LNCaP clone FGC (cell line): ENCODE measurements at regions not wholly inside any gene's neighbourhood (a gene's known extent, or its start where the extent isn't known, plus 50 kb on each side); places are given as distances from the start of the nearest gene placed in this dataset.

Experiments
- DNase-seq: peaks from one replicate; pipeline ENCODE4 v3.0.0-alpha.2; 2011; ENCODE audit warnings: low read depth
- H3K4me3 ChIP-seq: 2 replicates; pipeline ENCODE4 v1.5.1; 2011; ENCODE audit warnings: mild to moderate bottlenecking, low read depth, low read length, control low read depth
- CTCF ChIP-seq: IDR thresholded peaks from 2 replicates; pipeline ENCODE4 v1.5.1; 2012; ENCODE audit warnings: mild to moderate bottlenecking; ENCODE audit not compliant: control insufficient read depth, insufficient read depth; ENCODE audit errors: extremely low read depth

- no peak for TF ChIP-seq CTCF
- no peak for DNase-seq
- H3K4me3 ChIP-seq = no peak overlapping the region
These were observed 382.5 kb downstream of the MATN1 start for GRCh38 chr1:30340934-30341333.

DNA sequence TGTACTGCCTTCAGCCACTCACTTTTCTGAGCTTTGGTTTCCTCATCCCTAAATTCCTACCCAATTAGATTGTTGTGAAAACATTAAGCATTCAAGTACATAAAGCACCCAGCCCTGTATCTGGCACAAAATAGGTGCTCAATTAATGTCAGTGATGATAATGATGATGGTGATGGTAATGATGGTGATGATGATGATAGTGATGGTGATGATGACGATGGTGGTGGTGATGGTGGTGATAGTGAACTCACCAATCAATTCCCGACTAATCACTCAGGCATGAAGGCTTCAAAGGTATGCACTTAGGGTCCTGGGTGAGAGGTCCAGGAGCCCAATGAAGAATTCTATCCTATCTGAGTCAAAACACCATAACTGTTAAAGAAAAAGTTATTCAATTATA lies 383.5 kb downstream of the MATN1 start:
- no peak for DNase-seq
- no peak for TF ChIP-seq CTCF
- H3K4me3 ChIP-seq = no peak overlapping the region

GRCh38 chr1:30338765-30339164 lies 384.6 kb downstream of the MATN1 start:
- DNase-seq = no peak
- TF ChIP-seq CTCF = no peak
- no peak overlapping the region for H3K4me3 ChIP-seq

- no peak for TF ChIP-seq CTCF
- DNase-seq = no peak
- H3K4me3 ChIP-seq = no peak overlapping the region
These were observed 386.1 kb downstream of the MATN1 start for GRCh38 chr1:30337324-30337620.

- no peak for DNase-seq
- H3K4me3 ChIP-seq = no peak overlapping the region
- TF ChIP-seq CTCF = no peak
These were observed 386.6 kb downstream of the MATN1 start for GRCh38 chr1:30336550-30337323.

- TF ChIP-seq CTCF = no peak
- H3K4me3 ChIP-seq = no peak overlapping the region
- no peak for DNase-seq
These were observed 387.4 kb downstream of the MATN1 start for GRCh38 chr1:30335997-30336390.

DNA sequence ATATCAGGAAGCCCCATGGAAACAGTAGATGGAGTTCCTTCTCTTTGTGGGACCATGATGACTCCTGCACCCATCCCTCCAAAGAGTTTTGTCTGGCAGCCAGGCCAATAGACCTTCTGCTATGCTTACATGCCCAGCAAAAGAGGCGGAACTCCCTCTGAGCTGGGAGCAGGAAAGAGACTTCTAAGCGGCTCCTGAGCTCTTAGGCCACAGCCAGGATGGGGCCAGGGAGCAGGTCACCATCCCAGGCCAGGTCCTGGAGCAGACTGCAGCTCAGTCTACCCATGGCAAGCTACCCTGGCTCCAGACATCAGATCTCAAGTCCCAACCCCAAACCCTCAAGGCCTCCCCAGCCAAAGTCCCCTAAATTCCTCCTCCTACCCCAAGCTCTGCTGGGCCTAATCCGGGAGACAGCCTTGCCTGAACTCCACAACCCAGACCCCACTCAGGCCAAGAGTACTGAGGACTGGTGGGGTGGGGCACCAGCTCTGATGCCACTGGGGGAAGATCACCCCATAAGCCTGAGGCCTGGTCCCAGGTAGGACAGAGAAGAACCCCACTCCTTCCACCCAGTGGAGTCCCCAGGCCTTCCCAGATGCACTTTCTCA lies 387.9 kb downstream of the MATN1 start:
- DNase-seq = no peak
- no peak overlapping the region for H3K4me3 ChIP-seq
- no peak for TF ChIP-seq CTCF
